Neural cell (in vitro differentiated cells): ENCODE measurements at regions not wholly inside any gene's neighbourhood (a gene's known extent, or its start where the extent isn't known, plus 50 kb on each side); places are given as distances from the start of the nearest gene placed in this dataset.

Source experiments
- H2AFZ ChIP-seq: fragments of 200-600, 300-800 bp; sonication (generic), shearing (Covaris generic); 2 replicates; pipeline ENCODE4 v1.6.0; 2014; ENCODE audit warnings: low read depth, mild to moderate bottlenecking, antibody characterized with exemption, low read length, moderate library complexity
- H3F3A ChIP-seq: fragments of 200-600 bp; shearing (Covaris generic); 2 replicates; pipeline ENCODE4 v1.6.1; 2016; ENCODE audit warnings: mild to moderate bottlenecking, moderate library complexity, mixed read lengths, antibody characterized with exemption, low read length; ENCODE audit not compliant: insufficient read depth, poor library complexity, severe bottlenecking
- H3K27ac ChIP-seq: fragments of 200-600, 300-800 bp; sonication (generic), shearing (Covaris generic); 2 replicates; pipeline ENCODE4 v1.5.1; 2014; ENCODE audit warnings: mild to moderate bottlenecking, low read length, moderate library complexity
- H3K27me3 ChIP-seq: fragments of 300-800, 200-600 bp; sonication (generic), shearing (Covaris generic); 2 replicates; pipeline ENCODE4 v1.6.0; 2014; ENCODE audit warnings: mild to moderate bottlenecking, low read depth, low read length, moderate library complexity; ENCODE audit not compliant: insufficient read depth
- H3K36me3 ChIP-seq: fragments of 300-800, 200-600 bp; sonication (generic), shearing (Covaris generic); 2 replicates; pipeline ENCODE4 v1.5.1; 2014; ENCODE audit warnings: mild to moderate bottlenecking, antibody characterized with exemption, low read length, moderate library complexity; ENCODE audit not compliant: insufficient read depth
- H3K4me2 ChIP-seq: fragments of 300-800, 200-600 bp; sonication (generic), shearing (Covaris generic); 2 replicates; pipeline ENCODE4 v1.6.0; 2014; ENCODE audit warnings: mild to moderate bottlenecking, low read length
- H3K4me3 ChIP-seq: fragments of 300-800, 200-600 bp; sonication (generic), shearing (Covaris generic); 2 replicates; pipeline ENCODE4 v1.5.1; 2014; ENCODE audit warnings: mild to moderate bottlenecking, low read length, moderate library complexity
- H3K79me2 ChIP-seq: fragments of 200-600 bp; shearing (Covaris generic); replicated peaks from 2 replicates; pipeline ENCODE4 v1.6.0; 2014; ENCODE audit warnings: mild to moderate bottlenecking, low read length, moderate library complexity; ENCODE audit not compliant: insufficient read depth
- H3K9ac ChIP-seq: fragments of 300-800, 200-600 bp; sonication (generic), shearing (Covaris generic); 2 replicates; pipeline ENCODE4 v1.6.1; 2016; ENCODE audit warnings: mild to moderate bottlenecking, low read length, mixed read lengths
- H3K9me2 ChIP-seq: fragments of 200-600 bp; shearing (Covaris generic); 2 replicates; pipeline ENCODE4 v1.6.1; 2016; ENCODE audit warnings: mild to moderate bottlenecking, low read length, mixed read lengths; ENCODE audit not compliant: insufficient read depth
- H3K9me3 ChIP-seq: fragments of 200-600, 300-800 bp; sonication (generic), shearing (Covaris generic); 2 replicates; pipeline ENCODE4 v1.6.1; 2016; ENCODE audit warnings: mild to moderate bottlenecking, mixed run types, low read length, moderate library complexity, mixed read lengths
- H4K20me1 ChIP-seq: fragments of 200-600 bp; shearing (Covaris generic); 2 replicates; pipeline ENCODE4 v1.6.1; 2016; ENCODE audit warnings: mild to moderate bottlenecking, mixed run types; ENCODE audit not compliant: insufficient read depth
- EP300 ChIP-seq: fragments of 450-650 bp; conservative IDR thresholded peaks from 2 replicates; pipeline ENCODE4 v1.6.1; 2014; ENCODE audit warnings: antibody characterized with exemption, mild to moderate bottlenecking, moderate library complexity; ENCODE audit not compliant: poor library complexity, severe bottlenecking
- EZH2 ChIP-seq: fragments of 200-600, 300-800 bp; shearing (Covaris generic), sonication (generic); IDR thresholded peaks from 2 replicates; pipeline ENCODE4 v1.6.1; 2014; ENCODE audit warnings: antibody characterized with exemption, low read length, borderline replicate concordance, mild to moderate bottlenecking; ENCODE audit not compliant: insufficient read depth, poor library complexity, severe bottlenecking
- MXI1 ChIP-seq: fragments of 450-650 bp; conservative IDR thresholded peaks from 2 replicates; pipeline ENCODE4 v1.6.1; 2014; ENCODE audit warnings: antibody characterized with exemption, mild to moderate bottlenecking; ENCODE audit not compliant: poor library complexity, severe bottlenecking
- POLR2AphosphoS5 ChIP-seq: IDR thresholded peaks from 2 replicates; pipeline ENCODE4 v1.6.1; 2012
- RAD21 ChIP-seq: fragments of 450-650 bp; conservative IDR thresholded peaks from 2 replicates; pipeline ENCODE4 v1.6.1; 2014; ENCODE audit warnings: antibody characterized with exemption, mild to moderate bottlenecking, moderate library complexity
- SMC3 ChIP-seq: fragments of 450-650 bp; conservative IDR thresholded peaks from 2 replicates; pipeline ENCODE4 v1.6.1; 2014; ENCODE audit warnings: antibody characterized with exemption, mild to moderate bottlenecking, moderate library complexity; ENCODE audit not compliant: poor library complexity
- TAF1 ChIP-seq: IDR thresholded peaks from 2 replicates; pipeline ENCODE4 v1.6.1; 2012; ENCODE audit warnings: low read depth
- TF ChIP-seq, protein P1 (sequence below): IDR thresholded peaks from 2 replicates; pipeline ENCODE4 v1.6.1; 2012; ENCODE audit warnings: borderline replicate concordance
- TF ChIP-seq, protein P2 (sequence below): fragments of 450-650 bp; IDR thresholded peaks from 2 replicates; pipeline ENCODE4 v1.5.1; 2014; ENCODE audit warnings: antibody characterized with exemption, mild to moderate bottlenecking, moderate library complexity; ENCODE audit not compliant: poor library complexity, severe bottlenecking

- Histone ChIP-seq H3K27me3 (no peaks in the 10 kb centered on the region), H2AFZ (no peak overlapping the region), H3K36me3 (no peaks in the 10 kb centered on the region), H4K20me1 (no peaks in the 10 kb centered on the region), H3K9me2 (no peaks in the 10 kb centered on the region), H3K79me2 (no peaks in the 10 kb centered on the region), H3K27ac (no peak overlapping the region), H3F3A (no peaks in the 10 kb centered on the region), H3K9me3 (no peaks in the 10 kb centered on the region), H3K4me3 (no peak overlapping the region), H3K4me2 (no peak overlapping the region), H3K9ac (no peak overlapping the region)
- no peak for TF ChIP-seq EZH2
- TF ChIP-seq MXI1, result no peak
- TF ChIP-seq, protein P1, sequence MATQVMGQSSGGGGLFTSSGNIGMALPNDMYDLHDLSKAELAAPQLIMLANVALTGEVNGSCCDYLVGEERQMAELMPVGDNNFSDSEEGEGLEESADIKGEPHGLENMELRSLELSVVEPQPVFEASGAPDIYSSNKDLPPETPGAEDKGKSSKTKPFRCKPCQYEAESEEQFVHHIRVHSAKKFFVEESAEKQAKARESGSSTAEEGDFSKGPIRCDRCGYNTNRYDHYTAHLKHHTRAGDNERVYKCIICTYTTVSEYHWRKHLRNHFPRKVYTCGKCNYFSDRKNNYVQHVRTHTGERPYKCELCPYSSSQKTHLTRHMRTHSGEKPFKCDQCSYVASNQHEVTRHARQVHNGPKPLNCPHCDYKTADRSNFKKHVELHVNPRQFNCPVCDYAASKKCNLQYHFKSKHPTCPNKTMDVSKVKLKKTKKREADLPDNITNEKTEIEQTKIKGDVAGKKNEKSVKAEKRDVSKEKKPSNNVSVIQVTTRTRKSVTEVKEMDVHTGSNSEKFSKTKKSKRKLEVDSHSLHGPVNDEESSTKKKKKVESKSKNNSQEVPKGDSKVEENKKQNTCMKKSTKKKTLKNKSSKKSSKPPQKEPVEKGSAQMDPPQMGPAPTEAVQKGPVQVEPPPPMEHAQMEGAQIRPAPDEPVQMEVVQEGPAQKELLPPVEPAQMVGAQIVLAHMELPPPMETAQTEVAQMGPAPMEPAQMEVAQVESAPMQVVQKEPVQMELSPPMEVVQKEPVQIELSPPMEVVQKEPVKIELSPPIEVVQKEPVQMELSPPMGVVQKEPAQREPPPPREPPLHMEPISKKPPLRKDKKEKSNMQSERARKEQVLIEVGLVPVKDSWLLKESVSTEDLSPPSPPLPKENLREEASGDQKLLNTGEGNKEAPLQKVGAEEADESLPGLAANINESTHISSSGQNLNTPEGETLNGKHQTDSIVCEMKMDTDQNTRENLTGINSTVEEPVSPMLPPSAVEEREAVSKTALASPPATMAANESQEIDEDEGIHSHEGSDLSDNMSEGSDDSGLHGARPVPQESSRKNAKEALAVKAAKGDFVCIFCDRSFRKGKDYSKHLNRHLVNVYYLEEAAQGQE, result no peak
- TF ChIP-seq EP300, result no peak
- TF ChIP-seq TAF1, result no peak
- no peak for TF ChIP-seq SMC3
- TF ChIP-seq, protein P2, sequence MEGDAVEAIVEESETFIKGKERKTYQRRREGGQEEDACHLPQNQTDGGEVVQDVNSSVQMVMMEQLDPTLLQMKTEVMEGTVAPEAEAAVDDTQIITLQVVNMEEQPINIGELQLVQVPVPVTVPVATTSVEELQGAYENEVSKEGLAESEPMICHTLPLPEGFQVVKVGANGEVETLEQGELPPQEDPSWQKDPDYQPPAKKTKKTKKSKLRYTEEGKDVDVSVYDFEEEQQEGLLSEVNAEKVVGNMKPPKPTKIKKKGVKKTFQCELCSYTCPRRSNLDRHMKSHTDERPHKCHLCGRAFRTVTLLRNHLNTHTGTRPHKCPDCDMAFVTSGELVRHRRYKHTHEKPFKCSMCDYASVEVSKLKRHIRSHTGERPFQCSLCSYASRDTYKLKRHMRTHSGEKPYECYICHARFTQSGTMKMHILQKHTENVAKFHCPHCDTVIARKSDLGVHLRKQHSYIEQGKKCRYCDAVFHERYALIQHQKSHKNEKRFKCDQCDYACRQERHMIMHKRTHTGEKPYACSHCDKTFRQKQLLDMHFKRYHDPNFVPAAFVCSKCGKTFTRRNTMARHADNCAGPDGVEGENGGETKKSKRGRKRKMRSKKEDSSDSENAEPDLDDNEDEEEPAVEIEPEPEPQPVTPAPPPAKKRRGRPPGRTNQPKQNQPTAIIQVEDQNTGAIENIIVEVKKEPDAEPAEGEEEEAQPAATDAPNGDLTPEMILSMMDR, result no peak
- no peak for TF ChIP-seq RAD21
These were observed 99.7 kb downstream of the LSM3 start for GRCh38 chr3:14278265-14278798.

DNA sequence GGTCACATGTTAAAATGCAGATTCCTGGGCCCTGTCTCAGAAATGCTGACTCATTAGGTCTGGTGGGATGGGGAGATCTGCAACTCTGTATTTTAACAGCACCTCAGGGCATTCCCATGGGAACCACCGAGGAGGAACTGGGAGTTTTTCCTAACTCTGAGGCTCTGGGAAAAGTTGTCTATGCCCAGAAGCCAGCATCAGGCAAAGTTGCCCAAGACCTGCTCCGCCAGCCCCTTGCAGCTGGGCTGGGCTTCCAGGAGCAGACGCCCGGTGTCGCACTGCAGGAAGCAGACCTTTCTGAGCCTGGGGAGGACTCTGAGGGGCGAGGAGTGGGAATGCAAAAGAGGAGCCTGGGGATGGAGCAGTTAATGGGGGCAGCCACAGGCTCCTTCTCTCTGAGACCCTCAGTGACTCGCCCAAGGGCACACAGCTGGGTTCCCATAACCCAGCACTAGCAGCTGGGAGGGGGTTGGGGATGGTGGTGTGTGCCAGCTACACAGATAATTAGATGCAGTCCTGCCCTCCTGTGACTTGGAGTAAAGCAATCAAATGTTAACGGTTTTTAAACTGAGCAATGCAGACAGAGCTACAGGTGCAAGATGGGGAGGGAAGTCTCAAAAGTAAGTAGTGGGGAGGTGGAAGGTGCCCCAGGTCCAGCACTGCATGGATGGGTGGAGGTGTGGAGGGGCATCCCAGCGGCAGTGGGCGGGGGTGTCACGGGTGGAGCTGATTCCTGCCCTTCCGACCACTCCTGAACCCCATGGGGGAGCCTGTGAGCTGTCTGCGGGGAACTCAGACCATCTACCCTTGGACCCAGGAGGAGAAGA lies 100.4 kb downstream of the LSM3 start:
- no peak overlapping the region for H3K27ac ChIP-seq
- H3F3A ChIP-seq, result no peaks in the 10 kb centered on the region
- H3K9me2 ChIP-seq, result no peaks in the 10 kb centered on the region
- H4K20me1 ChIP-seq, result no peaks in the 10 kb centered on the region
- H3K9ac ChIP-seq, result no peak overlapping the region
- no peaks in the 10 kb centered on the region for H3K36me3 ChIP-seq
- TF ChIP-seq EZH2, result no peak
- TF ChIP-seq EP300, result no peak
- TF ChIP-seq SMC3, result no peak
- no peak for TF ChIP-seq MXI1
- no peak for TF ChIP-seq RAD21
- TF ChIP-seq, protein P1, result no peak
- no peak for TF ChIP-seq TAF1
- TF ChIP-seq POLR2AphosphoS5, result no peak
- TF ChIP-seq, protein P2, result no peak
- H3K9me3 ChIP-seq, result no peaks in the 10 kb centered on the region
- no peaks in the 10 kb centered on the region for H3K27me3 ChIP-seq
- H3K79me2 ChIP-seq, result no peaks in the 10 kb centered on the region
- no peak overlapping the region for H3K4me2 ChIP-seq
- no peak overlapping the region for H3K4me3 ChIP-seq
- H2AFZ ChIP-seq, result no peak overlapping the region
